ENCODE measurements at regions not wholly inside any gene's neighbourhood (a gene's known extent, or its start where the extent isn't known, plus 50 kb on each side); places are given as distances from the start of the nearest gene placed in this dataset.
"Not testable (repeated sequence)": the region's sequence is repeated elsewhere in the genome, so short reads cannot be mapped to it uniquely, and the experiment has no call there.

DNA sequence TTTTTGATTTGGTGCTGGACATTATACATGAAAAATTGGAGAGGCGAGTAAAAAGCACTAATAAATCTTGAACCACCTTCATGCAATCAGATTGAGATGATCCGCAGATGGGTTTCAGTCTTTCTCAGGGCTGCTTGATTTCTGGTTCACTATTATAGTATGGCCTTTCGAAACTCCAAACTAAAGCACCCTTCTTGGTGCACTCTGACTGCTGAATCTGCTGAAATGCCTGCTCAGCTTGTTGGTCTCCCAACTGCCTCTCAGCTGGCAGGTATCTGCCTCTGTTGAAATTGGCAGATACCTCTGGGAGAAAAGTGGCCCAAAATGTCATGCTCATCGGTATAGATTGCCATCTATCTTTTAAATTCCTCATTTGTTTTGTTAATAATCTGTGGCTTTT lies 102.5 kb upstream of the WIPF3 start:
- DNase-seq (ENCODE audit: low spot score): not testable (repeated sequence)

DNA sequence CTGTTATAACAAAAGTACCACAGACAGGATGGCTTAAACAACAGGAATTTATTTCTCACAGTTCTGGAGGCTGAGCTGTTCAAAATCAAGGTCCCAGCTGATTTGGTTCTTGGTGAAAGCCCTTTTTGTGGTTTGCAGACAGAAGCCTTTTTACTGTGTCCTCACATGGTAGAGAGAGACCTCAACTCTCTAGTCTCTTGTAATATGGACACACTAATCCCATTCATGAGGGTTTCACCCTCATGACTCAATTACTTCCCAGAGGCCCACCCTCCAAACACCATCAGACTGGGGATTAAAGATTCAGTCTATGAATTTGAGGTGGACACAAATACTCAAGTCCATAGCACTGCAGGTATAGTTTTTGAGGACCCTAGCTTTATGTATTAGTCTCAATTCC lies 97.3 kb upstream of the WIPF3 start:
- not testable (repeated sequence) for DNase-seq (ENCODE audit: low spot score)

DNA sequence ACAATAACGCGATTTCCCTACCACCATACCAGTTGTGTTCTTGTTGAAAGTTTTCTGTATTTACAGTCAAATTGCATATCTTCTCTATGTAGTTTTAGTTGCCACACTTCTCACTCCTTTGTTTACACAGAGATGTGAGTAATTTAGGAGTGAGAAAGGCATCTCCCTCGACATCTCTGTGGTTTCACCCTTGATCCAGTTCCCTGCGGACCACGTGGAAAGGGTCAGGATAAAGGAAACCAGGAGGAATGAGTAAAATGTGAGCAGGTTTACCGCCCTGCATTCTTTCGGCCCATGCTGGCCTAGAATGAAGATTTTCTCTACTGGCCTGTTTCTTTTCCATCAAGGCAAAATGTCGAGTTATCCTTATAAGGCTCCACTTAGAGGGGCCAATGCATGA lies 83.2 kb upstream of the WIPF3 start:
- DNase-seq (ENCODE audit: low spot score): peak; percentile 3

DNA sequence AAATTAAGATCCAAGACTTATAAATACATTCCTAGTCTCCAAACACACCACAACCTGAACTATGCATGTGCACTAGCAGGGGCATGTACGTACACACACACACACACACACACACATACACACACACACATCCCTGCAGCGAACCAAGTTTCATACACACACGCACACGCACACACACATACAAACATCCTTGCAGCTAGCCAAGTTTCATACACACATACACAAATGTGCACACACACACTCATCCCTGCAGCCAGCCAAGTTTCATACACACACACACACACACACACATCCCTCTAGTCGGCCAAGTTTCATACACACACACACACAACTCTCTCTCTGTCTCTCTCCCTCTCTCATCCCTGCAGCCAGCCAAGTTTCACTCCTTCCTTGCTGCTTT lies 82.7 kb upstream of the WIPF3 start:
- DNase-seq (ENCODE audit: low spot score): no peak

DNA sequence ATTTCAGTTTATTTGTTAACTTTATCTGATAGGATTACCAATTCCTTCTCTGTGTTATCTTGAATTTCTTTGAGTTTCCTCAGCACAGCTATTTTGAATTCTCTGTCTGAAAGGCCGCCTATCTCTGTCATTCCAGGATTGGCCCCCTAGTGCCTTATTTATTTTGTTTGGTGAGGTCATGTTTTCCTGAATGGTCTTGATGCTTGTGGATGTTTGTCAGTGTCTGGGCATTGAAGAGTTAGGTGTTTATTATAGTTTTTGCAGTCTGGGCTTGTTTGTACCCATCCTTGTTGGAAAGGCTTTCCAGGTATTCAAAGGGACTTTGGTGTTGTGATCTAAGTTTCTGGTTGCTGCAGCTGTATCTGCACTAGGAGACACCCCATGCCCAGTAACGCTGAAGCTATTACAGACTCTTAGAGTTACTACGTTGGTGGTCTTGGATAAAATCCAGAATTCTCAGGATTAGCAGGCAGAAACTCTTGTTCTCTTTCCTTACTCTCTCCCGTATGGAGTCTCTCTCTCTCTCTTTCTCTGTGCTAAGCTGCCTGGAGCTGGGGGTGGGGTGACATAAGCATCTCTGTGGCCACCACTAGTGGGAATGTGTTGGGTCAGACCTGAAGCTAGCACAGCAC lies 76.7 kb upstream of the WIPF3 start:
- not testable (repeated sequence) for DNase-seq (ENCODE audit: low spot score)

DNA sequence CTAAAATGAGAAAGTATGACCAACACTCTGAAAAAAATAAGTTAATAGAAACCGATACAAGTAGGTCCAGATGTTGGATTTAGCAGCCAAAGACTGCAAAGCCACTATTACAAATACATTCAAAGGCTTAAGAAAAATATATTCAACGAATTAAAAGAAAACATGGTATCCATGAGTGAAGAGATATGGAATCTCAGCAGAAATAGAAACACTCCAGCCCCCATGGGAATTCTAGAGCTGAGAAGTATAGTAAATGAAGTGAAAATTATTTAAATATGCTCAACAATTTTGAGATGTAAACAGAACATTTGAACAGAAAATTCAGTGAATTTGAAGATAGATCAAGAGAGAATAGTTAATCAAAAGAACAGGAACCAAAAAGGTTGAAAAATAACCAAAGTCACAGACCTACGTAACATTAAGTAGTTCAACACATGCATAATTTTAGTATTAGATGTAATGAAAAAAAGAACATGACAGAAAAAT lies 72.0 kb upstream of the WIPF3 start:
- no peak for DNase-seq (ENCODE audit: low spot score)

DNA sequence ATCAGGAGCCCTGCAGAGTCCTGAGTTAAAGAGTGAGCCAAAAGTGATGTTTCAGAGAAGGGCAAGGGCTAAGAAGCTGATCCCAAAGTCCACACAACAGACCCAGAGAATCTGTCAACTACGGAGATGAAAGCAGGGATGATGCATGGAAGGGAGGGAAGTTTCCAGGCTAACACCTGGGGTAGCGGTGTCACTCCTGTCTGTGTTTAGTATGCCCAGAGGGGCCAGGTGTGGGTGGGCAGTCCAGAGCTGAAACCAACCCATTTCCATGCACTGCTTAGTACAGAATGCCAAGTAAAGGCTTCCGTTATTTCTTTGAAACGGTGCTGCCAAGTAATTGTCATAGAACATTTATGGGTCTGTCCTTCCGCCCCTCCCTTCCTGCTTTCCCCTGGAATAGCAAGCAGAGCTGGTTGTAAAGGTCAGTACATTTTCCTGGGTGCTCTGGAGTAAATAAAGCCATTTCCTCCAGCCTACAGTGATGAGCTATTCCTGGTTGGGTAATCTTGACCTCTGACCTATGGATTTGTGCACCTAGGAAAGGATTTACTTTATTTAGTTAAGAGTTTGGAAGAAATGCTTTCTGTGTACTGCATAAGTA lies 58.6 kb upstream of the WIPF3 start:
- not testable (repeated sequence) for DNase-seq (ENCODE audit: low spot score)

DNA sequence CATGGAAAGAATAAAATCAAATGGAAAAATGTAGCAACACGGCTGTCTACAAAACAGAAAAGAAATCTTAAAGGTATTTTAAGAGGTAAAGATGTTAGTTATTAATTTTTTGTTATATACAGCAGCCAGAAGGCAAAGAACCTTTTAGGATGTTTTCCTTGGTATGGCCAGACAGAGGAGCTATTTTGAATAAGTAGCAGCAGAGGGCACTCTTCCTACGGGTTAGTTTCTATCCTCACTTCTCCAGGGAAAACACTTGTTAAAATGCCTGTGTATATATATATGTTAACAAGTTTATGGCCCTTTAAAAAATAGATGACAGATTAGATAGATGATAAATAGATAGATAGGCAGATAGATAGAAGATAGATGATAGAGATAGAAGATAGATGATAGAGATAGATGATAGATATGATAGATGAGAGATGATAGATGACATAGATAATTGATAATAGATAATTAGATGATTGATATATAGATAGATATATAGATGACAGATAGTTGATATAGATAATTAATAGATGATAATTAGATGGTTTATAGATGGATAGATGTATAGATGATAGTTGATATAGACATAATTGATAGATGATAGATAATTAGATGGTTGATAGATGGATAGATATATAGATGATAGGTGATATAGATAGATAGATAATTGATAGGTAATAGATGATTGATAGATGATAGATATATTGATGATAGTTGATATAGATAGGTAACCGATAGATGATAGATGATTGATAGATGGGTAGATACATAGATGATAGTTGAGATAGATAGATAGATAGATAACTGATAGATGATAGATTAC lies 57.8 kb upstream of the WIPF3 start:
- DNase-seq (ENCODE audit: low spot score): no peak

DNA sequence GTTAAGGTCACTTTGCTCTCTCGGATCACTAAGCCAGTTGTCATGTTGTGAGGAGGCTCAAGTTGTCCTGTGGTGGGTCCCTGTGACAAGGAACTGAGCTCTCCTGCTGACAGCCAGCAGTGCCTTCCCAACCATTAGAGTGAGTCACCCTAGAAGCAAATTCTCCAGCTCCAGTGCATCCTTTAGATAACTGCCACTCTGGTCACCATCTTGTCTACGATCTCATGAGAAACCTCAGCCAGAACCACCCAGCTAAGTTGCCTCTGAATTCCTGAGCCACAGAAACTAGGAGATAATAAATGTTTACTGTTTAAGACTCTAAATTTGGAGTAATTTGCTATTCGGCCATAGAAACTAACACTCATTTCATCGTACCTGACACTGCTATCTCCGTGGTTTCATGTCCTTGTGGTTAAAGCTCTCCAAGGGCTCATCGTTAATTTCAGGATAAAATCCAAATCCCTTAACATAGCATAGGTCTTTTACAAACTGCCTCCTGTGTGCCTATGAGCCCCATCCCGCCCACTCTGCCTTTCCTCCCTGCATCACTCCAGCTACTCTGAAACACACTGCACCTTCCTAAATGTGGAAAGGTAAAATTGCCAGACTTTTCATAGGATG lies 56.5 kb upstream of the WIPF3 start:
- no peak for DNase-seq (ENCODE audit: low spot score)

DNA sequence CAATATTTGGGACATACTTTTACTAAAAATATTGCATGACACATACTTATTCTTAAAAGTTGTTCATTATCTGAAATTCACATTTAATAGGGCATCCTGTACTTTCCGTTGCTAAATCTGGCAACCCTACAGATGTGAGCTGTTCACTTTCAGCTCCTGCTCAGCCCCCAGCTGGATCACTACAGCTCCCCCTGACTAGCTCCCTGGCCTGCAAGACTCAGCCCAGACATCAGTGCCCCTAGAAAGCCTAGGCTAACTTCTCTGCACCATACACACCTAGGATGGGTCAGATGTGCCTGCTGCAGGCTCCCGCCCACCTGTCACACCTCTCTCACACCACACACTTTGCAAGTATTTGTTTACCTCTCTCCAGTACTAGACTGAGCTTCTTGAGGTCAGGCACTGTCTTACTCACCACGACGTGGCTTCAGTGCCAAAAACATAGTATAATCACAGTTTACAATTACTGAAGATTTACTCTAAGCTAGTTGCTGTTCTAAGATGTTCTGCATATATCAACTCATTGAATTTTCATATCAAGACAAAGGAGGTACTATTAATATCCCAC lies 55.9 kb upstream of the WIPF3 start:
- DNase-seq (ENCODE audit: low spot score): not testable (repeated sequence)

DNA sequence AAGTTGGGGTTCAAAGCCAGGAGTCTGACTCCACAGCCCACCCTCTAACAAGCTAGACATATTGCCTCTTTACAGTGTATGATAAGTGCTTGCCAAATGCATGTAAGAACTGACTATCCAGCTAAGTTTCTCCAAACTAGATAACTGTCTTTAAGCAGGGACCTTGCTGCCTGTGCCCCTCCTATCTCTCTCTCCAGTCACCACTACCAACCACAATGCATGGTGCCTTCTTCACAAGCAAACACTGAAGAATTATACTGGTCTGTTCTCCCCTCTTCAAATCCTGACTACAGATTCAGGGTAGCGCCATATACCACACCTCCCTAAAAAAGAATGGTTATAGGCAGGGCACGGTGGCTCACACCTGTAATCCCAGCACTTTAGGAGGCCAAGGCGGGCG lies 55.3 kb upstream of the WIPF3 start:
- DNase-seq (ENCODE audit: low spot score): not testable (repeated sequence)

DNA sequence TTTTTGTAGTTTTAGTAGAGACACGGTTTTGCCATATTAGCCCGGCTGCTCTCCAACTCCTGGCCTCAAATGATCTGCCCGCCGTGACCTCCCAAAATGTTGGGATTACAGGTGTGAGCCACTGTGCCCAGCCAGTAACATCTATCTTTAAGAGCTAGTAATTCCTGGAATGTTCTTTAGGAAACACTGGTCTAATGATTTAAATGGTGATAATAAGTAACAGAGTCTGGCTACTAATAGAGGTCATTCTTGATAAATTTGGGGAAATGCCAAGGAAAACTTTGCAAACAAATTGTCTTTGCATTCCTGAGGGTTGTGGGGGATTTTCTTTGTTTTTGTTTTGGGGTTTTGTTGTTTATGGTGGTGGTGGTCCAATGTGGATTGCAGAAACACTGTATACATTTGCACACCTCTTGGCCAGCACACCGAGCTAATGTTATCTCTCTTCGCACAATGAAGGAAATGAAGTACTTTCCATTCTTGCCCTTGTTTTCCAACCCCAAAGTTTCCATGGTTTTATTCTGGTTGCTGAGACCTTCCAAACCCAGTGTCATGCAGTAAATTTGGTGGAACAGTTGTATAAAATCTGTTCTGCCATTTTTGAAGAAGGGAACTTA lies 51.3 kb upstream of the WIPF3 start:
- no peak for DNase-seq (ENCODE audit: low spot score)
